ENCODE measurements at regions not wholly inside any gene's neighbourhood (a gene's known extent, or its start where the extent isn't known, plus 50 kb on each side); places are given as distances from the start of the nearest gene placed in this dataset.

DNA sequence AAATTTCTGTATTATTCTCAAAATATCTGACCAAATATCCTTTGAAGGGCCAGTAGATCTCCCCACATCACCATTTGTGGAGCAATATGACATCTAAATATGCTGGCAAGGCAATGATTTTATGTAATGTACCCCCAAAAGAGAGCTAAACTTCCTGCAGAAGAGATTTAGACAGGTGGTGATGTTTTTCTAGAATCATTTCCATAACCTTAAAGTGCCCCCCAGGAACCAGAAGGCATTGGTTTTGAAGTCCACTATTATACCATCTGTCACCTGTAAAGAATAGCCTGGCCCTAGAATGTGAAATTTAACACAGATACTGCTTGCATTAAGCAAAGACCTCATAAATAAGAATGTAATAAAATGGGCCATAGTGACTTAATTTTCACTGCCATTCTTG lies 77.9 kb upstream of the ABLIM1 start:
- H3K9me3 Mint-ChIP-seq = no peaks in the 10 kb centered on the region
- H3K36me3 Mint-ChIP-seq (ENCODE audit: low read depth) = no peaks in the 10 kb centered on the region
- no peak overlapping the region for H3K4me3 Mint-ChIP-seq
- no peak for DNase-seq
- H3K27me3 Mint-ChIP-seq (ENCODE audit: insufficient read depth) = no peaks in the 10 kb centered on the region
- TF ChIP-seq, protein P1, sequence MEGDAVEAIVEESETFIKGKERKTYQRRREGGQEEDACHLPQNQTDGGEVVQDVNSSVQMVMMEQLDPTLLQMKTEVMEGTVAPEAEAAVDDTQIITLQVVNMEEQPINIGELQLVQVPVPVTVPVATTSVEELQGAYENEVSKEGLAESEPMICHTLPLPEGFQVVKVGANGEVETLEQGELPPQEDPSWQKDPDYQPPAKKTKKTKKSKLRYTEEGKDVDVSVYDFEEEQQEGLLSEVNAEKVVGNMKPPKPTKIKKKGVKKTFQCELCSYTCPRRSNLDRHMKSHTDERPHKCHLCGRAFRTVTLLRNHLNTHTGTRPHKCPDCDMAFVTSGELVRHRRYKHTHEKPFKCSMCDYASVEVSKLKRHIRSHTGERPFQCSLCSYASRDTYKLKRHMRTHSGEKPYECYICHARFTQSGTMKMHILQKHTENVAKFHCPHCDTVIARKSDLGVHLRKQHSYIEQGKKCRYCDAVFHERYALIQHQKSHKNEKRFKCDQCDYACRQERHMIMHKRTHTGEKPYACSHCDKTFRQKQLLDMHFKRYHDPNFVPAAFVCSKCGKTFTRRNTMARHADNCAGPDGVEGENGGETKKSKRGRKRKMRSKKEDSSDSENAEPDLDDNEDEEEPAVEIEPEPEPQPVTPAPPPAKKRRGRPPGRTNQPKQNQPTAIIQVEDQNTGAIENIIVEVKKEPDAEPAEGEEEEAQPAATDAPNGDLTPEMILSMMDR (IDR thresholded peaks at IDR 0.05) = no peak
- H3K27ac Mint-ChIP-seq = no peak overlapping the region
- H3K4me1 Mint-ChIP-seq (ENCODE audit: low read depth) = no peaks in the 10 kb centered on the region

DNA sequence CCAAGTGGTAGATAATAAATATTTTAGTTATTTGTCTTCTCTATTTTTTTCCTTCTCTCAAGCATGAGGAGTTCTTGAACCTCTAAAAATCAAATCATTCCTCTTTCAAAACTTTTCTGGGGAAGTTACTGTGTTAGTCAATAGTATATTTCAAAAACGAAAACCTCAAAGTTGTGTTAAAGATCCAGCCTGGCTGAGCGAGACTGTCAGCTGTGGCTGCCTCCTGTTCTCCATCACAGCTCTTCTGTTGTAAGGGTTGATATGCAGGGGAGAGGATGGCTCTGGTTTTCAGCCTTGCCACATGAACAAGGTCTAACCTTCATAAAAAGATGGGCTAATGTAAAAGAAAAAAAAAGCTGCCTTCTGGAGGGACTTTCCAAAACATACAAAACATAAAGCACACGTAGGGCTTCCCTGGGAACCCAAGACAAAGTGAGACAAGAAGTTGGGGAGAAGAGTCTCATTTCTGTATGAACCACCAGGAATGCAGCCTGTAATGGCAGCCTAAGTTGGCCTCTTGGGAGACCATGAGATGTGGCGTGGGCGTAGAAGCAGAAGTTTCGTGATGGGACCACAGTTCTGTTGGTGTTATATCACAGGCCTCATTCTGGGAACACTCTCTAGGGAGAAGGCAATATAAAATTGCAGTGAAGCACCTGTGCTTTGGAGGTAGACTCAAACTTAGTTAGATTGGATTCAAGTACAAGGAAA lies 77.9 kb upstream of the FHIP2A start:
- Mint-ChIP-seq H3K36me3 (ENCODE audit: low read depth) (no peaks in the 10 kb centered on the region), H3K27ac (no peak overlapping the region), H3K4me1 (ENCODE audit: low read depth) (peaks cover 13% of the 10 kb centered on the region), H3K9me3 (no peaks in the 10 kb centered on the region; the same call in 1 of the 2 replicates), H3K4me3 (no peak overlapping the region), H3K27me3 (ENCODE audit: insufficient read depth) (no peaks in the 10 kb centered on the region)
- TF ChIP-seq, protein P1 (IDR thresholded peaks at IDR 0.05) = no peak
- no peak for DNase-seq

DNA sequence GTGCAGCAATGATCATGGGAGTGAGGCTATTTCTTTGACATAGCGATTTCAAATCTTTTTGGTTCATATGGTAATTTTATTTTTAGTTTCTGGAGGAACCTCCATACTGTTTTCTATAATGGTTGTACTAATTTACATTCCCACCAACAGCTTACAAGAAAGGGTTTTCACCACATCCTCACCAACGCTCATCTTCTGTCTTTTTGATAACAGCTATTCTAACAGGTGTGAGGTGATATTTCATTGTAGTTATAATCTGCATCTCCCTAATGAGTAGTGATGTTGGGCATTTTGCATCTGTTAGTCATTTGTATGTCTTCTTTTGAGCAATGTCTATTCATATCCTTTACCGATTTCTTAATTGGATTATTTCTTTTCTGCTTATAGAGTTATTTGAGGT lies 75.0 kb upstream of the FHIP2A start:
- Mint-ChIP-seq H3K36me3 (ENCODE audit: low read depth) (no peaks in the 10 kb centered on the region), H3K27ac (no peak overlapping the region), H3K4me3 (no peak overlapping the region), H3K27me3 (ENCODE audit: insufficient read depth) (no peaks in the 10 kb centered on the region), H3K4me1 (ENCODE audit: low read depth) (peaks cover 23% of the 10 kb centered on the region), H3K9me3 (no peaks in the 10 kb centered on the region; the same call in 1 of the 2 replicates)
- TF ChIP-seq, protein P1 (IDR thresholded peaks at IDR 0.05) = no peak
- no peak for DNase-seq

DNA sequence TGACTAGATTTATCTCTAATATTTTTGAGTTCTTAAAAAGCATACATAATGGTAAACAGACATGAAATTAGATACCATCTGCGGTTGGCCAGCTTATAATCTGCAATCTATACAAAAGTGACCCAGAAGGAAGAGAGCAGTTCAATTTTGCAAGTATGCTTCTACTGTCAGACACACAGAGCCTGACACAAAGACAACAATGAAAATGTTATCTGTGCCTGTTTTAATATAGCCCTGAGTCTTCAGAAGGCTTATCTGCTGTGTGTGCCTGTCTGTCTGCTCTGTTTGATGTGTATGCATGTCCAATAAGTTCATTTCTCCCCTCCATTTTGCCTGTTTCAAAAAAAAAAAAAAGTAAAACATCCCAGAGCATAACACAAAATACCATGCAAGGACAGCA lies 73.3 kb upstream of the FHIP2A start:
- peaks cover 30% of the 10 kb centered on the region for H3K4me1 Mint-ChIP-seq (ENCODE audit: low read depth)
- H3K36me3 Mint-ChIP-seq (ENCODE audit: low read depth) = no peaks in the 10 kb centered on the region
- no peak overlapping the region for H3K4me3 Mint-ChIP-seq
- H3K27ac Mint-ChIP-seq = no peak overlapping the region
- TF ChIP-seq, protein P1 (IDR thresholded peaks at IDR 0.05) = no peak
- DNase-seq = no peak
- H3K27me3 Mint-ChIP-seq (ENCODE audit: insufficient read depth) = no peaks in the 10 kb centered on the region
- H3K9me3 Mint-ChIP-seq = no peaks in the 10 kb centered on the region; the same call in 1 of the 2 replicates

DNA sequence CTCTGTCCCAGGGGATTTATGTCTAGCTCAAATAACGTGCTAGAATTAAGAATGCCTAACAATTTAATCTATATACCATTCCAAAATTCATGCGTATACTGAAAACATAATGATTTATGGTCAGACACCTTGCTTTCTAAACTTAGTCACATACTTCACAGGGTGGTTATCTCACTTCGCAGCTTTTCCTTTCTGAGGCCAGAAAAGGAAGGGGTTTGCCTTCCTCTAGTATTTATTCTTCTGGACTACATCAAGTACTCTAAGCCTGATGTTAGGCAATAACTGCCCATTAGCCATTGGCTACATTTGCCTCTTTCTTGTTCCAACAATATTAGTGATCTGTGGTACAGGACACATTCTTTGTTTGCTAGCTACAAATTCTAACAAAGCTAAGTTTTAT lies 72.6 kb upstream of the FHIP2A start:
- no peaks in the 10 kb centered on the region for H3K27me3 Mint-ChIP-seq (ENCODE audit: insufficient read depth)
- DNase-seq = no peak
- TF ChIP-seq, protein P1 (IDR thresholded peaks at IDR 0.05) = no peak
- peaks cover 38% of the 10 kb centered on the region for H3K4me1 Mint-ChIP-seq (ENCODE audit: low read depth)
- no peak overlapping the region for H3K4me3 Mint-ChIP-seq
- H3K27ac Mint-ChIP-seq = no peak overlapping the region
- no peaks in the 10 kb centered on the region for H3K36me3 Mint-ChIP-seq (ENCODE audit: low read depth)
- no peaks in the 10 kb centered on the region; the same call in 1 of the 2 replicates for H3K9me3 Mint-ChIP-seq
